ENCODE measurements at regions not wholly inside any gene's neighbourhood (a gene's known extent, or its start where the extent isn't known, plus 50 kb on each side); places are given as distances from the start of the nearest gene placed in this dataset.

- TF ChIP-seq, protein P1, sequence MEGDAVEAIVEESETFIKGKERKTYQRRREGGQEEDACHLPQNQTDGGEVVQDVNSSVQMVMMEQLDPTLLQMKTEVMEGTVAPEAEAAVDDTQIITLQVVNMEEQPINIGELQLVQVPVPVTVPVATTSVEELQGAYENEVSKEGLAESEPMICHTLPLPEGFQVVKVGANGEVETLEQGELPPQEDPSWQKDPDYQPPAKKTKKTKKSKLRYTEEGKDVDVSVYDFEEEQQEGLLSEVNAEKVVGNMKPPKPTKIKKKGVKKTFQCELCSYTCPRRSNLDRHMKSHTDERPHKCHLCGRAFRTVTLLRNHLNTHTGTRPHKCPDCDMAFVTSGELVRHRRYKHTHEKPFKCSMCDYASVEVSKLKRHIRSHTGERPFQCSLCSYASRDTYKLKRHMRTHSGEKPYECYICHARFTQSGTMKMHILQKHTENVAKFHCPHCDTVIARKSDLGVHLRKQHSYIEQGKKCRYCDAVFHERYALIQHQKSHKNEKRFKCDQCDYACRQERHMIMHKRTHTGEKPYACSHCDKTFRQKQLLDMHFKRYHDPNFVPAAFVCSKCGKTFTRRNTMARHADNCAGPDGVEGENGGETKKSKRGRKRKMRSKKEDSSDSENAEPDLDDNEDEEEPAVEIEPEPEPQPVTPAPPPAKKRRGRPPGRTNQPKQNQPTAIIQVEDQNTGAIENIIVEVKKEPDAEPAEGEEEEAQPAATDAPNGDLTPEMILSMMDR (conservative IDR thresholded peaks at IDR 0.05; ENCODE audit: low read depth, low read length): no peak
- H3K4me3 ChIP-seq (ENCODE audit: low read length): no peak overlapping the region
- no peak for DNase-seq (ENCODE audit: low read depth)
Measured at GRCh38 chr4:152079543-152080293, 318.9 kb upstream of the GATB start.

DNA sequence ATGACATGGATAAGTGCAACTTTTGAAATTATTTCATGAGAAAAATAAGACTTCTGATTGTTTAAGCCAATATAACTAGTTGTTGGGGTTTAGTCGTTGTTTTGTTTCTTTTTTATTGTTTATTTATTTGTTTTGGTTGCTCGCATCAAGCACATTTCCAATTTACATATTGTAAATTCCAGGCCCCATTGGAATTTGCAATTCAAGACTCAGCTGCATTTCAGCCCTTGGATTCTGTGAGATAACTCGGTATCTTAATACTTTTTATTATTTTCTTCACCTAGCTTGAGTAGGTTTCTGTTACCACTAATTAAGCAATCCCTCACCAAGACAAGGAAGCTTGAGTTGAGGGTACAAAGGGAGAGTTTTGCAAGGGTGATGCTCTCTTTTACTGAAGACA, 318.3 kb upstream of the GATB start:
- no peak overlapping the region for H3K4me3 ChIP-seq (ENCODE audit: low read length)
- no peak for DNase-seq (ENCODE audit: low read depth)
- TF ChIP-seq, protein P1 (conservative IDR thresholded peaks at IDR 0.05; ENCODE audit: low read depth, low read length): no peak

DNA sequence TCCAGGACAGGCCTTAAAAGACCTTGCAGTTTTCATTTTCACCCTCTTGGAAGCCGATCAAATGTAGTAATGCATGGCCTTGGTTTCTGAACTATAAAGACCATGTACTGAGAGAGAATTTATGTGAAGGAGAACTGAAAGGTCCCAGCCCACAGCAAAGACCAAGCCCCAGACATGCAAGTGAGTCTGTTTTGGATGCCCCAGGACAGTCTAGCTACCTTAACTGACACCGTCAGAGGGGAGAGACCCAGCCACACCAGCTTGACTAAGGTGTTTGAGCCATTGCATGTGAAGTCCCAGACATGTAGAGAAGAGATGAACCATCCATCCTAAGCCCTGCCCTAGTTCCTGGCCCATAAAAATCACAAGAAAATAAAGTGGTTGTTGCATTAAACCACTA, 316.8 kb upstream of the GATB start:
- TF ChIP-seq, protein P1 (conservative IDR thresholded peaks at IDR 0.05; ENCODE audit: low read depth, low read length): no peak
- no peak for DNase-seq (ENCODE audit: low read depth)
- no peak overlapping the region for H3K4me3 ChIP-seq (ENCODE audit: low read length)

DNA sequence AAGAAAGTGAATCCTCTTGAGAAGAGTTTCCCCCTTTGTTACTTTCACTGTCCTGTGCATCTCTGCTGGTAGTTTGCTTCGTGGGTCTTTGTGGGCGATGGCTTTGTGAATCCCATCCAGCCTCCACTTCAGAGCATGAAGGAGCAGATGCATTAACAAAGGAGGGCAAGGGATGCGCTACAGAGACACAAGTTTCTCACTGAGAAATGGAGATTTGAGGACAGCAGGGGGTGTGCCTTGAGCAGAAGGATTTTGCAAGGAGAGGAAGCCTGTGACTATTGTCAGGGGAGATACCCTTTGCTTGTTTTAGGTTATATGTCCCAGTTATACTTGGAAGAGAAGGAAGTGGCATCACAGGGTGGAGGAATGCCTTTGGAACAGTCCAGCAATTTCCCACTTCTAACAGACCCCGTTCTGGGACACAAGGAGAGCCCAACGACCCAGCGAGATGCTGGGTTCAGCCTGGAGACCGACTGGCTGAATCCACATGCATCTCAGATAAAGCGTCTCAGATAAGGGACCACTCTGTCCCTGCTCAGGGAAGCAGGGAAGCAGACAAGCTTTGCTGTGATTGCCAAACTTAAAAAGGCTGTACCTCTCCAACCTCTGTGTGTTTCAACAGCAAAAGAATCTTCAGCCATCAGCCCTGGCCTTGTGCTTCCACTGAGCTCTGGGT, 314.6 kb upstream of the GATB start:
- TF ChIP-seq, protein P1 (conservative IDR thresholded peaks at IDR 0.05; ENCODE audit: low read depth, low read length): no peak
- no peak for DNase-seq (ENCODE audit: low read depth)
- H3K4me3 ChIP-seq (ENCODE audit: low read length): no peak overlapping the region

DNA sequence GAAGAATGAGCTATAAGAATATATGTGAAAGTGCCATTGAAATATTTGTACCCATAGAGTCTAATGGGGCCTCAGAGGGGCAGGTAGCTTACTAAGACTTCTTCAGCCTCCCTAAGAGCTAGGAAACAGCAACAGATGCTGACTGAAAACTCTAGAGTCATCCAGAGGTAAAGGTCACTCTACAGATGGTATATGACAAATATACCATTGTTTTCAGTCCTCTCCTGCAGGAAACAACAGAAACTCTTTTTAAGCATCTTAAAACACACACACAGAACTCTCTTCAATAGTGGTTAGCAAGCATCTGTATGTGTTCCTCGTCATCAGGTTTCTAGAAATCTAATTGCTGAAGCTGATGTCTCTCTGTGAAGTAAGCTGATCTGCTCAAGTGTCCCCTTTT, 313.8 kb upstream of the GATB start:
- DNase-seq (ENCODE audit: low read depth): no peak
- TF ChIP-seq, protein P1 (conservative IDR thresholded peaks at IDR 0.05; ENCODE audit: low read depth, low read length): no peak

GRCh38 chr4:152074088-152074437, 313.3 kb upstream of the GATB start:
- H3K4me3 ChIP-seq (ENCODE audit: low read length): no peak overlapping the region
- DNase-seq (ENCODE audit: low read depth): no peak
- TF ChIP-seq, protein P1 (conservative IDR thresholded peaks at IDR 0.05; ENCODE audit: low read depth, low read length): no peak

More for the DNA sequence above, 313.8 kb upstream of the GATB start:
- H3K4me3 ChIP-seq (ENCODE audit: low read length): no peak overlapping the region

Measured in retinal pigment epithelial cell (primary cell).